Ishikawa (cell line): ENCODE measurements at regions not wholly inside any gene's neighbourhood (a gene's known extent, or its start where the extent isn't known, plus 50 kb on each side); places are given as distances from the start of the nearest gene placed in this dataset.

ENCODE experiments used
- EGR1 ChIP-seq: IDR thresholded peaks from 2 replicates; pipeline ENCODE4 v1.6.1; 2012
- YY1 ChIP-seq: IDR thresholded peaks from 2 replicates; pipeline ENCODE4 v1.6.1; 2012; ENCODE audit warnings: low read depth

DNA sequence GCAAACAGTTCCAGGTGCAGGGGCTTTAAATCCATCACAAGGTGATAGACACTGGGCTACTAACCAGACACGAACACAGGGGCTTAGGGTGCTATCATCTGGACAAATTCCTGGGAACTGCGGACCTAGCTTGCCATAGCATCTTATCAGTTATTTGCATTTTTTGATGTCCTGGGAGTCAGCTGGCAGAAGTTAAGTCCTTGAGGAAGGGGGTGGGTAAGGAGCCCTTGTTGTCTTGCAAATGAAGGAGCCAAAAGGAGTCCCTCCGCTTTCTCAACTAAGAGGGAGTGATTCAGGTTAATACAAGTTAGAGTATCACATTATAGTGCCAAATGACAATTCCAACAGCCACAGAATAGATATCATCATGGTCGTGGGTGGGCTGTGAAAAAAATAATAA lies 108.9 kb downstream of the NPAP1 start:
- TF ChIP-seq YY1 (no peak), EGR1 (no peak)
